ENCODE measurements at regions not wholly inside any gene's neighbourhood (a gene's known extent, or its start where the extent isn't known, plus 50 kb on each side); places are given as distances from the start of the nearest gene placed in this dataset.
"Not testable (repeated sequence)": the region's sequence is repeated elsewhere in the genome, so short reads cannot be mapped to it uniquely, and the experiment has no call there.

GRCh38 chr14:80059041-80059440, 152.3 kb downstream of the DIO2 start:
- Histone ChIP-seq H3K27ac (ENCODE audit: low read length) (no peak overlapping the region), H3K4me3 (ENCODE audit: low read length) (no peak overlapping the region)

GRCh38 chr14:80056497-80056801, 154.9 kb downstream of the DIO2 start:
- WGBS (ENCODE audit: insufficient coverage, insufficient read length), result no CpG with 5 or more reads among the region's 4 CpGs

More at GRCh38 chr14:80059041-80059440, 152.3 kb downstream of the DIO2 start:
- Histone ChIP-seq H3K27me3 (ENCODE audit: control insufficient read depth, insufficient read depth, low read length) (no peaks in the 10 kb centered on the region), H3K36me3 (ENCODE audit: control insufficient read depth, insufficient read depth, low read length) (no peaks in the 10 kb centered on the region), H3K4me1 (ENCODE audit: control insufficient read depth, insufficient read depth, low read length) (no peaks in the 10 kb centered on the region), H3K9me3 (ENCODE audit: control insufficient read depth, insufficient read depth, low read length) (no peaks in the 10 kb centered on the region)
- WGBS (ENCODE audit: insufficient coverage, insufficient read length), result no CpG with 5 or more reads among the region's 2 CpGs
- DNase-seq (ENCODE audit: low read depth, low spot score), result no peak

DNA sequence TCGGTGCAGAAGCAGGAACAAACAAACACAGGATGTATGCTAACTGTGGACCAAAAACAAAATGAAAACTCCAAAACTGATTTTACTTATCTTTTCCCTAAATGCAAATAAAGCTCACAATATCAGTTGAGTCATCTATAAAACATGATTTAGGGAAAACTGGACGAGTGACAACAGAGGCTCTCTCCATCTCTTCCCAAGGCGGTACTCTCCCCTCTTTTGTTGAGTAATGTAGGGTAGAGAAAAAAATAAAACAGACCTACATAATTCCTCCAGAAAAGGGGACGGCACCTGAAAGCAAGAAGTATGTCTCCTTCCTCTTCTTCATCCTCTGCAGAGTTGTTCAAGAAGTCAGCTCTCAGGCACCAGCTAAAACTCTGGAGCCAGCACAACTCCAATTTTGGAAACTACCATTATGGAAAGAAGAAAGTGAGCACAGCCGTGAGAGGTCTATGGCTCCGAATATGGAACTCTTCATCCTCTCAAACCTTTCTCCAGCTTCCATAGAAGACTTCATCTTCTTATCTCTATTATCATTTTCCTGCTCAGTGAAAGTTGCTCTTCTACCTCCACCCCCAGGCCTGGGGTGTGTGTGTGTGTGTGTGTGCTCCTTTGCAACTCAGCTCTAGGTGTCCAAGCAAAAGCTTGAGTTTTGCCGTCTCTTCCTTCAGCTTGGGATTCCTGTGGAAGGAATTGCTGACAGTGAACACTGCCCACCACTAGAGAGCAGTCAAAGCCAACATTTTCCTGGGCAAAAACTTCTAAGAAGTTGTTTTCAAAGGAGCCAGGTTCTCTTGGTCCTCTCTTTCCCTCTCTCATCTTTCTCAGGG, 155.4 kb downstream of the DIO2 start:
- Histone ChIP-seq H3K9me3 (ENCODE audit: control insufficient read depth, insufficient read depth, low read length) (no peaks in the 10 kb centered on the region), H3K27ac (ENCODE audit: low read length) (no peak overlapping the region), H3K4me1 (ENCODE audit: control insufficient read depth, insufficient read depth, low read length) (no peaks in the 10 kb centered on the region), H3K27me3 (ENCODE audit: control insufficient read depth, insufficient read depth, low read length) (no peaks in the 10 kb centered on the region), H3K4me3 (ENCODE audit: low read length) (no peak overlapping the region), H3K36me3 (ENCODE audit: control insufficient read depth, insufficient read depth, low read length) (no peaks in the 10 kb centered on the region)
- WGBS (ENCODE audit: insufficient coverage, insufficient read length), result no CpG with 5 or more reads among the region's 7 CpGs
- peak; percentile 33 for DNase-seq (ENCODE audit: low read depth, low spot score)

More at GRCh38 chr14:80056497-80056801, 154.9 kb downstream of the DIO2 start:
- H3K36me3 ChIP-seq (ENCODE audit: control insufficient read depth, insufficient read depth, low read length), result no peaks in the 10 kb centered on the region
- H3K9me3 ChIP-seq (ENCODE audit: control insufficient read depth, insufficient read depth, low read length), result no peaks in the 10 kb centered on the region
- H3K27me3 ChIP-seq (ENCODE audit: control insufficient read depth, insufficient read depth, low read length), result no peaks in the 10 kb centered on the region
- no peak overlapping the region for H3K27ac ChIP-seq (ENCODE audit: low read length)
- no peak overlapping the region for H3K4me3 ChIP-seq (ENCODE audit: low read length)
- H3K4me1 ChIP-seq (ENCODE audit: control insufficient read depth, insufficient read depth, low read length), result no peaks in the 10 kb centered on the region
- no peak for DNase-seq (ENCODE audit: low read depth, low spot score)

DNA sequence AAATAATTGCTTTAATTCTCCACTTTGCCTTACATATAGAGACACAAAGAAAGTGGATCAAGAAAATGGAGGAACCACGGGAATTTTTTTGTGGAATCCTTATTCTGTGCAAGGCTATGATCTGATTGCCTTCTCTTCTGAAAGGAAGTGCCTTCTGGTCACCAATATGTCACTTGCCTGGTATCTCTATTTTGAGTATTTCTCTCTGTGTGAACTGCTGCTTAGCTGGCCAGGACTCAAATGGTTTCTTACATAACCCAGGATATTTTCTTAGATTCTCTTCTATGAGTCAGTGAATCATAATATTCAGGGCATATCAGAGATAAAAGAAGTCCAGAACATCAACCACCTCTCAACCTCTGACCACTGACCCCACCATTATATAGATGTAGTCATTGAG, 156.1 kb downstream of the DIO2 start:
- Histone ChIP-seq H3K4me1 (ENCODE audit: control insufficient read depth, insufficient read depth, low read length) (no peaks in the 10 kb centered on the region), H3K9me3 (ENCODE audit: control insufficient read depth, insufficient read depth, low read length) (no peaks in the 10 kb centered on the region), H3K4me3 (ENCODE audit: low read length) (no peak overlapping the region), H3K36me3 (ENCODE audit: control insufficient read depth, insufficient read depth, low read length) (no peaks in the 10 kb centered on the region), H3K27ac (ENCODE audit: low read length) (no peak overlapping the region), H3K27me3 (ENCODE audit: control insufficient read depth, insufficient read depth, low read length) (no peaks in the 10 kb centered on the region)
- no CpG with 5 or more reads among the region's 1 CpG for WGBS (ENCODE audit: insufficient coverage, insufficient read length)
- no peak for DNase-seq (ENCODE audit: low read depth, low spot score)

DNA sequence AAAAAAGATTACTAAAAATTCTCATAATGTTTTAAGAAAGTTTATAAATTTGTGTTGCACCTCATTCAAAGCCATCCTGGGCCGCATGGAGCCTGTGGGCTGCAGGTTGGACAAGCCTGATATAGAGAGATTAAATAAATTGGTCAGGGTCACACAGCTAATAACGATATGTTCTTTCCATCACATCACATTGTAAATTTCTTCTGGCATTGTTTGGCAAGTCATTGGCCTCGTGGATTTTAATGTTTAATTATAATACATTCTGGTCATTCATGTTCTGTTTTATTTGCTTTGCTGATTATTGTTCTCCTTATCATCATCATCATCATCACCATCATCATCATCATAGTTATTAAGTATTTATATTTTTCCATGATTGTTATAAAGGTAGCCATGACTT, 157.3 kb downstream of the DIO2 start:
- Histone ChIP-seq H3K36me3 (ENCODE audit: control insufficient read depth, insufficient read depth, low read length) (no peaks in the 10 kb centered on the region), H3K27ac (ENCODE audit: low read length) (no peak overlapping the region), H3K4me3 (ENCODE audit: low read length) (no peak overlapping the region), H3K9me3 (ENCODE audit: control insufficient read depth, insufficient read depth, low read length) (no peaks in the 10 kb centered on the region), H3K27me3 (ENCODE audit: control insufficient read depth, insufficient read depth, low read length) (no peaks in the 10 kb centered on the region), H3K4me1 (ENCODE audit: control insufficient read depth, insufficient read depth, low read length) (no peaks in the 10 kb centered on the region)
- DNase-seq (ENCODE audit: low read depth, low spot score), result no peak
- WGBS (ENCODE audit: insufficient coverage, insufficient read length), result no CpG with 5 or more reads among the region's 3 CpGs

GRCh38 chr14:80049055-80049454, 162.2 kb downstream of the DIO2 start:
- Histone ChIP-seq H3K4me3 (ENCODE audit: low read length) (no peak overlapping the region), H3K4me1 (ENCODE audit: control insufficient read depth, insufficient read depth, low read length) (no peaks in the 10 kb centered on the region), H3K36me3 (ENCODE audit: control insufficient read depth, insufficient read depth, low read length) (no peaks in the 10 kb centered on the region), H3K27me3 (ENCODE audit: control insufficient read depth, insufficient read depth, low read length) (no peaks in the 10 kb centered on the region), H3K9me3 (ENCODE audit: control insufficient read depth, insufficient read depth, low read length) (no peaks in the 10 kb centered on the region), H3K27ac (ENCODE audit: low read length) (no peak overlapping the region)
- no CpG with 5 or more reads among the region's 2 CpGs for WGBS (ENCODE audit: insufficient coverage, insufficient read length)
- DNase-seq (ENCODE audit: low read depth, low spot score), result no peak

GRCh38 chr14:80047761-80048160, 163.5 kb downstream of the DIO2 start:
- Histone ChIP-seq H3K27ac (ENCODE audit: low read length) (no peak overlapping the region), H3K9me3 (ENCODE audit: control insufficient read depth, insufficient read depth, low read length) (no peaks in the 10 kb centered on the region), H3K4me1 (ENCODE audit: control insufficient read depth, insufficient read depth, low read length) (no peaks in the 10 kb centered on the region), H3K36me3 (ENCODE audit: control insufficient read depth, insufficient read depth, low read length) (no peaks in the 10 kb centered on the region), H3K4me3 (ENCODE audit: low read length) (no peak overlapping the region), H3K27me3 (ENCODE audit: control insufficient read depth, insufficient read depth, low read length) (no peaks in the 10 kb centered on the region)
- DNase-seq (ENCODE audit: low read depth, low spot score), result no peak
- WGBS (ENCODE audit: insufficient coverage, insufficient read length), result no CpG with 5 or more reads among the region's 3 CpGs

DNA sequence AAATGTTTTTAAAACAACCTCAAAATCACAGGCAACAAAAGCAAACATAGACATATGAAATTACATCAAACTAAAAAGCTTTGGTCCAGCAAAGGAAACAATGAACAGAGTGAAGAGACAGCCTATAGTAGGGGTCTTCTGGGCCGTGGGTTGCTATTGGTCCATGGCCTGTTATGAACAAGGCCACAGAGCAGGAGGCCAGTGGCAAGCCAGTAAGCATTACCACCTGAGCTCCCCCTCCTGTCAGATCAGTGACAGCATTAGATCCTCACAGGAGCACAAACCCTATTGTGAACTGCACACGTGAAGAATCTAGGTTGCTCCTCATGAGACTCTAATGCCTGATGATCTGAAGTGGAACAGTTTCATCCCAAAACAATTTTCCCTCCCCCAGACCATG, 174.0 kb downstream of the DIO2 start:
- no peaks in the 10 kb centered on the region for H3K27me3 ChIP-seq (ENCODE audit: control insufficient read depth, insufficient read depth, low read length)
- H3K27ac ChIP-seq (ENCODE audit: low read length), result no peak overlapping the region
- no peaks in the 10 kb centered on the region for H3K4me1 ChIP-seq (ENCODE audit: control insufficient read depth, insufficient read depth, low read length)
- DNase-seq (ENCODE audit: low read depth, low spot score), result no peak
- no peaks in the 10 kb centered on the region for H3K9me3 ChIP-seq (ENCODE audit: control insufficient read depth, insufficient read depth, low read length)
- no peaks in the 10 kb centered on the region for H3K36me3 ChIP-seq (ENCODE audit: control insufficient read depth, insufficient read depth, low read length)
- WGBS (ENCODE audit: insufficient coverage, insufficient read length), result no CpG with 5 or more reads among the region's 2 CpGs
- H3K4me3 ChIP-seq (ENCODE audit: low read length), result no peak overlapping the region

DNA sequence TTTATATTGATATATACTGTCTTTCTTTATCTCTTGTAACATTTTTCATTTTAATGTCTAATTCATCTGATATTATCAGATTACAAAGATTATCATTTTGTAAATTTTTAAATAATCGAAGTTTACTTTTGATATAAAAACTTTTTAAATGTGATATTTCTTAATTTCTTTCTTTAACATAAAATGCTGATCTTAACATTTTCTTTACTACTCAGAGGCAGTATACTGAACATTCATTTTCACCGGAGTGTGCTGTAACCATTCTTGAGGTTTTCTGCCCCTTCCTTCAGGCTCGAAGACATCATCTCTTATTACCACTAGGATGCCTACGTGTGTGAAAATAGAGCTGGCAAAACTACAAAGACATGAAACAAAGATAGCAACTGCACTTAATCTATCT, 186.9 kb downstream of the DIO2 start:
- Histone ChIP-seq H3K9me3 (ENCODE audit: control insufficient read depth, insufficient read depth, low read length) (no peaks in the 10 kb centered on the region), H3K27ac (ENCODE audit: low read length) (no peak overlapping the region), H3K27me3 (ENCODE audit: control insufficient read depth, insufficient read depth, low read length) (no peaks in the 10 kb centered on the region), H3K36me3 (ENCODE audit: control insufficient read depth, insufficient read depth, low read length) (no peaks in the 10 kb centered on the region), H3K4me1 (ENCODE audit: control insufficient read depth, insufficient read depth, low read length) (no peaks in the 10 kb centered on the region), H3K4me3 (ENCODE audit: low read length) (no peak overlapping the region)
- DNase-seq (ENCODE audit: low read depth, low spot score), result no peak
- no CpG with 5 or more reads among the region's 4 CpGs for WGBS (ENCODE audit: insufficient coverage, insufficient read length)

GRCh38 chr14:80018476-80018875, 192.8 kb downstream of the DIO2 start:
- not testable (repeated sequence) for DNase-seq (ENCODE audit: low read depth, low spot score); H3K4me1 ChIP-seq (ENCODE audit: control insufficient read depth, insufficient read depth, low read length); H3K9me3 ChIP-seq (ENCODE audit: control insufficient read depth, insufficient read depth, low read length); H3K27ac ChIP-seq (ENCODE audit: low read length); H3K27me3 ChIP-seq (ENCODE audit: control insufficient read depth, insufficient read depth, low read length); H3K4me3 ChIP-seq (ENCODE audit: low read length); H3K36me3 ChIP-seq (ENCODE audit: control insufficient read depth, insufficient read depth, low read length)
- no CpG with 5 or more reads among the region's 3 CpGs for WGBS (ENCODE audit: insufficient coverage, insufficient read length)

DNA sequence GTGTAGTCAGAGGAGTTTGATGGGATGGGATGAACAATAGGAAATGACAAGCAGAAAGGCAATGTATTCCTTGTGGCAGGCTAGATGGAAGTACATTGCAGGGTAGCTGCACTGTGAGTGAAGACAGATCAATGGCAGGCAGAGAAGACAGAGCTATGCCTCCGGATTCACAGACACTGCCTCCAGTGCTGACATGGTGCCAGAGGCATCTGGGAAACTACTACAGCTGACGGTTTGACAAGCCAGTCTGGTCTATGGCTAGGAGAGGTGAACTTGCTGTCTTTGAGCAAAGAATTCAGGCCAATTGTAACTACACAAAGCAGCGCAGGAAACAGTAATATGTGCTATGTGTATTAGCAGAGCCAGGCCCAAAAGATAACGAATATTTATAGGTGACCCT, 193.5 kb downstream of the DIO2 start:
- Histone ChIP-seq H3K27me3 (ENCODE audit: control insufficient read depth, insufficient read depth, low read length) (no peaks in the 10 kb centered on the region), H3K27ac (ENCODE audit: low read length) (no peak overlapping the region), H3K9me3 (ENCODE audit: control insufficient read depth, insufficient read depth, low read length) (no peaks in the 10 kb centered on the region), H3K36me3 (ENCODE audit: control insufficient read depth, insufficient read depth, low read length) (no peaks in the 10 kb centered on the region), H3K4me3 (ENCODE audit: low read length) (no peak overlapping the region), H3K4me1 (ENCODE audit: control insufficient read depth, insufficient read depth, low read length) (no peaks in the 10 kb centered on the region)
- no CpG with 5 or more reads among the region's 4 CpGs for whole genome bisulfite sequencing (ENCODE audit: insufficient coverage, insufficient read length)
- DNase-seq (ENCODE audit: low read depth, low spot score), result no peak
